GM12878 (cell line): ENCODE measurements at regions not wholly inside any gene's neighbourhood (a gene's known extent, or its start where the extent isn't known, plus 50 kb on each side); places are given as distances from the start of the nearest gene placed in this dataset.

Source experiments
- ATAC-seq: fragments of 200-7000 bp; cut with Tn5 transposase; 3 replicates; pipeline ENCODE4 v1.9.1; 2020; ENCODE audit warnings: mild to moderate bottlenecking, moderate library complexity
- BruUV-seq: library from RNA; stranded (reverse); fragments of 400-500 nt; replicated peaks from 2 replicates; lab custom pipeline; 2021; lab: Mats Ljungman, UMichigan
- CTCF ChIA-PET: fragments of 300-600 bp; sonication (Branson Sonifier 250); formaldehyde crosslinking; extraction: SDS; loops from one replicate; lab custom pipeline; 2021; ENCODE audit warnings: inconsistent platforms; lab: Yijun Ruan, JAX
- POLR2A ChIA-PET: fragments of 350-600 bp; formaldehyde crosslinking; extraction: SDS; loops from one replicate; lab custom pipeline; 2021; ENCODE audit warnings: inconsistent platforms; lab: Charles Lee
- RAD21 ChIA-PET: fragments of 300-600 bp; sonication (Branson Sonifier 250); formaldehyde crosslinking; loops from one replicate; lab custom pipeline; 2023; ENCODE audit warnings: antibody characterized with exemption; ENCODE audit not compliant: unreplicated experiment; lab: Charles Lee
- SMC1A ChIA-PET: fragments of 300-600 bp; sonication (Branson Sonifier 250); formaldehyde crosslinking; loops from one replicate; lab custom pipeline; 2023; ENCODE audit not compliant: unreplicated experiment, uncharacterized antibody; lab: Charles Lee
- DNase-seq: peaks from one replicate; pipeline ENCODE4 v3.0.0-alpha.2; 2011; ENCODE audit warnings: low read depth, low spot score
- FAIRE-seq: peaks from 3 replicates; lab custom pipeline; 2011; peaks lifted over from hg19 to GRCh38; lab: Jason Lieb, UNC
- H2AFZ ChIP-seq: 2 replicates; pipeline ENCODE4 v1.6.0; 2011; ENCODE audit warnings: low read depth, low read length, control low read depth; ENCODE audit not compliant: control insufficient read depth
- H3K27ac ChIP-seq: 2 replicates; pipeline ENCODE4 v1.5.1; 2011; ENCODE audit warnings: control low read depth; ENCODE audit not compliant: control insufficient read depth, insufficient read depth
- H3K27me3 ChIP-seq, 2 experiments: replicated peaks in 1 of 2; 2 replicates each; pipeline versions ENCODE4 v1.6.0 to v1.6.1; 2011; ENCODE audit warnings: low read length in 1 of 2; ENCODE audit not compliant: control insufficient read depth in 2 of 2, insufficient read depth in 2 of 2
- H3K36me3 ChIP-seq, 2 experiments: 2 replicates each; pipeline ENCODE4 v1.5.1; 2011; ENCODE audit warnings: low read length in 1 of 2; ENCODE audit not compliant: control insufficient read depth in 2 of 2, insufficient read depth in 2 of 2
- H3K4me1 ChIP-seq: 2 replicates; pipeline ENCODE4 v1.6.1; 2011; ENCODE audit warnings: mild to moderate bottlenecking, low read length, moderate library complexity, mixed read lengths; ENCODE audit not compliant: control insufficient read depth, insufficient read depth
- H3K4me2 ChIP-seq: 2 replicates; pipeline ENCODE4 v1.6.0; 2011; ENCODE audit warnings: control low read depth; ENCODE audit not compliant: control insufficient read depth, insufficient read depth
- H3K4me3 ChIP-seq: fragments of 200-600 bp; sonication (generic); 2 replicates; pipeline ENCODE4 v1.5.1; 2016
- H3K79me2 ChIP-seq: 2 replicates; pipeline ENCODE4 v1.6.0; 2011; ENCODE audit warnings: low read length; ENCODE audit not compliant: control insufficient read depth, insufficient read depth
- H3K9ac ChIP-seq: 2 replicates; pipeline ENCODE4 v1.8.0; 2011; ENCODE audit warnings: low read length, control low read depth, mixed read lengths; ENCODE audit not compliant: control insufficient read depth, insufficient read depth
- H3K9me3 ChIP-seq: replicated peaks from 3 replicates; pipeline ENCODE4 v1.5.1; 2011; ENCODE audit warnings: mild to moderate bottlenecking, low read length; ENCODE audit not compliant: control insufficient read depth, insufficient read depth
- H4K20me1 ChIP-seq: 2 replicates; pipeline ENCODE4 v1.6.0; 2011; ENCODE audit not compliant: control insufficient read depth, insufficient read depth
- BCLAF1 ChIP-seq: fragments of 450-650 bp; IDR thresholded peaks from 2 replicates; pipeline ENCODE4 v1.6.1; 2017; ENCODE audit warnings: antibody characterized with exemption, mild to moderate bottlenecking, moderate library complexity
- EZH2 ChIP-seq: IDR thresholded peaks from 2 replicates; pipeline ENCODE4 v1.6.1; 2012; ENCODE audit warnings: low read depth, mild to moderate bottlenecking, control low read depth, inconsistent platforms, low read length, borderline replicate concordance; ENCODE audit not compliant: control insufficient read depth
- NFIC ChIP-seq: IDR thresholded peaks from 2 replicates; pipeline ENCODE4 v1.6.1; 2012; ENCODE audit warnings: low read depth, mild to moderate bottlenecking, inconsistent platforms, low read length, moderate library complexity
- POLR2AphosphoS2 ChIP-seq: IDR thresholded peaks from 2 replicates; pipeline ENCODE4 v1.6.1; 2011; ENCODE audit warnings: low read depth, mild to moderate bottlenecking, low read length, improper control_type of control experiment, moderate library complexity
- SIN3A ChIP-seq: IDR thresholded peaks from 2 replicates; pipeline ENCODE4 v1.6.1; 2012; ENCODE audit warnings: low read depth, low read length, improper control_type of control experiment
- SMC3 ChIP-seq: IDR thresholded peaks from 2 replicates; pipeline ENCODE4 v1.6.1; 2011; ENCODE audit warnings: low read length, improper control_type of control experiment, borderline replicate concordance
- ZBTB40 ChIP-seq: fragments of 450-650 bp; IDR thresholded peaks from 2 replicates; pipeline ENCODE4 v1.6.1; 2016; ENCODE audit warnings: mild to moderate bottlenecking, moderate library complexity, borderline replicate concordance
- in situ Hi-C: fragments of 300-500 bp; cut with MboI; formaldehyde crosslinking; loops from 9 replicates; pipeline ENCODE4 v1.14.3; 2018; ENCODE audit warnings: mixed read lengths
- intact Hi-C: fragments of 100-400 bp; cut with micrococcal nuclease; formaldehyde crosslinking; loops from one replicate; pipeline ENCODE4 v1.14.2; 2022; ENCODE audit not compliant: unreplicated experiment
- TF ChIP-seq, protein P1 (sequence below): fragments of 450-650 bp; IDR thresholded peaks from 2 replicates; pipeline ENCODE4 v1.6.1; 2017; ENCODE audit warnings: borderline replicate concordance

- TF ChIP-seq SIN3A (no peak), BCLAF1 (no peak)
- TF ChIP-seq, protein P1, sequence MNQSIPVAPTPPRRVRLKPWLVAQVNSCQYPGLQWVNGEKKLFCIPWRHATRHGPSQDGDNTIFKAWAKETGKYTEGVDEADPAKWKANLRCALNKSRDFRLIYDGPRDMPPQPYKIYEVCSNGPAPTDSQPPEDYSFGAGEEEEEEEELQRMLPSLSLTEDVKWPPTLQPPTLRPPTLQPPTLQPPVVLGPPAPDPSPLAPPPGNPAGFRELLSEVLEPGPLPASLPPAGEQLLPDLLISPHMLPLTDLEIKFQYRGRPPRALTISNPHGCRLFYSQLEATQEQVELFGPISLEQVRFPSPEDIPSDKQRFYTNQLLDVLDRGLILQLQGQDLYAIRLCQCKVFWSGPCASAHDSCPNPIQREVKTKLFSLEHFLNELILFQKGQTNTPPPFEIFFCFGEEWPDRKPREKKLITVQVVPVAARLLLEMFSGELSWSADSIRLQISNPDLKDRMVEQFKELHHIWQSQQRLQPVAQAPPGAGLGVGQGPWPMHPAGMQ, result no peak
These were observed 67.5 kb upstream of the DUSP10 start (continued) for GRCh38 chr1:221809091-221810029.

GRCh38 chr1:221806984-221807383 is 65.1 kb upstream of the DUSP10 start:
- Histone ChIP-seq H3K4me3 (no peak overlapping the region), H3K9me3 (no peaks in the 10 kb centered on the region; the same call in 2 of the 3 replicates), H4K20me1 (no peaks in the 10 kb centered on the region), H3K79me2 (no peaks in the 10 kb centered on the region), H2AFZ (peak overlapping the region; percentile 29), H3K27ac (no peak overlapping the region), H3K4me1 (peaks cover 18% of the 10 kb centered on the region), H3K4me2 (peak overlapping the region; percentile 26; the same call in 1 of the 2 replicates), H3K27me3 (no peaks in the 10 kb centered on the region), H3K9ac (no peak overlapping the region), H3K36me3 (no peaks in the 10 kb centered on the region)
- DNase-seq (no peak), FAIRE-seq (no peak), ATAC-seq (0 out of 3 replicates have a peak, but pooled peaks have one; percentile 10)
- in situ Hi-C loops, result no loop called here
- CTCF ChIA-PET, result interaction anchor here (0.7 kb wide), 1 partner anchor 17 kb away, joined by 3 read pairs; no protein-coding TSS in a partner anchor
- no TSS peak for BruUV-seq
- POLR2A ChIA-PET, result no interaction called here
- RAD21 ChIA-PET, result interaction anchor here (0.8 to 1.6 kb wide), 4 partner anchors 12 to 288 kb away, joined by 3 to 5 read pairs (median 4); no protein-coding TSS in a partner anchor
- intact Hi-C loops, result no loop called here
- SMC1A ChIA-PET, result interaction anchor here (0.6 to 1.6 kb wide), 8 partner anchors 12 to 46 kb away, joined by 3 to 6 read pairs (median 3); no protein-coding TSS in a partner anchor
- TF ChIP-seq NFIC (0 out of 2 replicates have a peak, but pooled peaks have one; percentile 11), ZBTB40 (peak; percentile 48; the same call in 1 of the 2 replicates), POLR2AphosphoS2 (no peak), EZH2 (no peak), SMC3 (no peak)
- TF ChIP-seq, all 136 proteins: peak for 2
